ENCODE measurements at regions not wholly inside any gene's neighbourhood (a gene's known extent, or its start where the extent isn't known, plus 50 kb on each side); places are given as distances from the start of the nearest gene placed in this dataset.
"Not testable (repeated sequence)": the region's sequence is repeated elsewhere in the genome, so short reads cannot be mapped to it uniquely, and the experiment has no call there.

GRCh38 chr11:57057561-57057960 is 68.8 kb downstream of the OR5AK2 start:
- no peak overlapping the region for H2BK12ac ChIP-seq (ENCODE audit: low read length)
- H3K4me3 ChIP-seq (ENCODE audit: low read depth, low read length), result no peak overlapping the region
- no peaks in the 10 kb centered on the region for H3K79me1 ChIP-seq (ENCODE audit: low read length)
- H3K36me3 ChIP-seq (ENCODE audit: control insufficient read depth in 1 of 2, insufficient read depth in 2 of 2, low read length in 2 of 2), result no peaks in the 10 kb centered on the region
- H3K4me1 ChIP-seq (ENCODE audit: control insufficient read depth in 1 of 2, insufficient read depth in 2 of 2, low read length in 2 of 2), result no peaks in the 10 kb centered on the region
- H2AK5ac ChIP-seq (ENCODE audit: low read length), result no peak overlapping the region
- H3K18ac ChIP-seq (ENCODE audit: low read length), result no peak overlapping the region
- H3K79me2 ChIP-seq (ENCODE audit: control insufficient read depth, insufficient read depth, low read length, poor library complexity), result no peaks in the 10 kb centered on the region
- no peak overlapping the region for H3K9ac ChIP-seq (ENCODE audit: low read length)
- no peak overlapping the region for H2BK5ac ChIP-seq (ENCODE audit: low read depth, low read length, poor library complexity)
- no peak overlapping the region for H2BK120ac ChIP-seq (ENCODE audit: insufficient read depth, low read length, poor library complexity)
- no peak overlapping the region for H3K4me2 ChIP-seq (ENCODE audit: low read length)
- no peak overlapping the region for H3K23ac ChIP-seq (ENCODE audit: low read length)
- no peak overlapping the region for H4K91ac ChIP-seq (ENCODE audit: low read depth, low read length)
- H3K14ac ChIP-seq (ENCODE audit: low read length), result no peak overlapping the region
- no peak overlapping the region for H3K4ac ChIP-seq (ENCODE audit: low read depth, low read length)
- H4K12ac ChIP-seq (ENCODE audit: low read depth, low read length), result no peak overlapping the region
- no peak overlapping the region for H2AFZ ChIP-seq (ENCODE audit: insufficient read depth, low read length, poor library complexity)
- no peak overlapping the region for H3K27ac ChIP-seq (ENCODE audit: low read depth, low read length)
- no peak for DNase-seq
- H3K27me3 ChIP-seq (ENCODE audit: insufficient read depth, low read length), result no peaks in the 10 kb centered on the region
- no peaks in the 10 kb centered on the region for H3K9me3 ChIP-seq (ENCODE audit: insufficient read depth, low read depth, low read length)
- H4K8ac ChIP-seq (ENCODE audit: low read depth, low read length), result no peak overlapping the region

GRCh38 chr11:57062957-57063356 is 74.2 kb downstream of the OR5AK2 start:
- H3K4me2 ChIP-seq (ENCODE audit: low read length); H3K27ac ChIP-seq (ENCODE audit: low read depth, low read length); H3K4me3 ChIP-seq (ENCODE audit: low read depth, low read length); H2BK12ac ChIP-seq (ENCODE audit: low read length); H3K36me3 ChIP-seq (ENCODE audit: control insufficient read depth in 1 of 2, insufficient read depth in 2 of 2, low read length in 2 of 2); H3K9ac ChIP-seq (ENCODE audit: low read length); H3K18ac ChIP-seq (ENCODE audit: low read length); H2BK5ac ChIP-seq (ENCODE audit: low read depth, low read length, poor library complexity); H4K8ac ChIP-seq (ENCODE audit: low read depth, low read length); H3K27me3 ChIP-seq (ENCODE audit: insufficient read depth, low read length); H3K14ac ChIP-seq (ENCODE audit: low read length); DNase-seq; H2AK5ac ChIP-seq (ENCODE audit: low read length); H3K23ac ChIP-seq (ENCODE audit: low read length); H3K79me1 ChIP-seq (ENCODE audit: low read length); H4K91ac ChIP-seq (ENCODE audit: low read depth, low read length); H3K4me1 ChIP-seq (ENCODE audit: control insufficient read depth in 1 of 2, insufficient read depth in 2 of 2, low read length in 2 of 2); H3K79me2 ChIP-seq (ENCODE audit: control insufficient read depth, insufficient read depth, low read length, poor library complexity); H3K9me3 ChIP-seq (ENCODE audit: insufficient read depth, low read depth, low read length); H2BK120ac ChIP-seq (ENCODE audit: insufficient read depth, low read length, poor library complexity); H3K4ac ChIP-seq (ENCODE audit: low read depth, low read length); H4K12ac ChIP-seq (ENCODE audit: low read depth, low read length); H2AFZ ChIP-seq (ENCODE audit: insufficient read depth, low read length, poor library complexity): not testable (repeated sequence)
- no CpG with 5 or more reads among the region's 7 CpGs for WGBS (ENCODE audit: extremely low coverage, insufficient coverage, insufficient read length)

- no peak for DNase-seq
- Histone ChIP-seq H3K4me2 (ENCODE audit: low read length) (no peak overlapping the region), H3K9ac (ENCODE audit: low read length) (no peak overlapping the region), H3K79me1 (ENCODE audit: low read length) (no peaks in the 10 kb centered on the region), H2AFZ (ENCODE audit: insufficient read depth, low read length, poor library complexity) (no peak overlapping the region), H3K9me3 (ENCODE audit: insufficient read depth, low read depth, low read length) (no peaks in the 10 kb centered on the region), H3K18ac (ENCODE audit: low read length) (no peak overlapping the region), H3K79me2 (ENCODE audit: control insufficient read depth, insufficient read depth, low read length, poor library complexity) (no peaks in the 10 kb centered on the region), H3K4me3 (ENCODE audit: low read depth, low read length) (no peak overlapping the region), H2BK5ac (ENCODE audit: low read depth, low read length, poor library complexity) (no peak overlapping the region), H4K12ac (ENCODE audit: low read depth, low read length) (no peak overlapping the region), H3K14ac (ENCODE audit: low read length) (no peak overlapping the region), H3K36me3 (ENCODE audit: control insufficient read depth in 1 of 2, insufficient read depth in 2 of 2, low read length in 2 of 2) (no peaks in the 10 kb centered on the region), H2BK12ac (ENCODE audit: low read length) (no peak overlapping the region), H2AK5ac (ENCODE audit: low read length) (no peak overlapping the region), H2BK120ac (ENCODE audit: insufficient read depth, low read length, poor library complexity) (no peak overlapping the region), H3K27me3 (ENCODE audit: insufficient read depth, low read length) (no peaks in the 10 kb centered on the region), H3K4me1 (ENCODE audit: control insufficient read depth in 1 of 2, insufficient read depth in 2 of 2, low read length in 2 of 2) (no peaks in the 10 kb centered on the region), H3K4ac (ENCODE audit: low read depth, low read length) (no peak overlapping the region), H3K27ac (ENCODE audit: low read depth, low read length) (no peak overlapping the region), H4K8ac (ENCODE audit: low read depth, low read length) (no peak overlapping the region), H4K91ac (ENCODE audit: low read depth, low read length) (no peak overlapping the region), H3K23ac (ENCODE audit: low read length) (no peak overlapping the region)
- WGBS (ENCODE audit: extremely low coverage, insufficient coverage, insufficient read length), result no CpG with 5 or more reads among the region's 1 CpG
These were observed 81.2 kb downstream of the OR5AK2 start for GRCh38 chr11:57069942-57070341.

GRCh38 chr11:57071829-57072228 is 83.1 kb downstream of the OR5AK2 start:
- no peak overlapping the region for H2AFZ ChIP-seq (ENCODE audit: insufficient read depth, low read length, poor library complexity)
- no peaks in the 10 kb centered on the region for H3K36me3 ChIP-seq (ENCODE audit: control insufficient read depth in 1 of 2, insufficient read depth in 2 of 2, low read length in 2 of 2)
- no peak overlapping the region for H2BK12ac ChIP-seq (ENCODE audit: low read length)
- H3K4ac ChIP-seq (ENCODE audit: low read depth, low read length), result no peak overlapping the region
- H3K14ac ChIP-seq (ENCODE audit: low read length), result no peak overlapping the region
- H3K9me3 ChIP-seq (ENCODE audit: insufficient read depth, low read depth, low read length), result no peaks in the 10 kb centered on the region
- no peak overlapping the region for H4K12ac ChIP-seq (ENCODE audit: low read depth, low read length)
- no peak overlapping the region for H3K4me3 ChIP-seq (ENCODE audit: low read depth, low read length)
- H2BK120ac ChIP-seq (ENCODE audit: insufficient read depth, low read length, poor library complexity), result no peak overlapping the region
- H3K4me2 ChIP-seq (ENCODE audit: low read length), result no peak overlapping the region
- no peak overlapping the region for H3K18ac ChIP-seq (ENCODE audit: low read length)
- H3K27ac ChIP-seq (ENCODE audit: low read depth, low read length), result no peak overlapping the region
- no peaks in the 10 kb centered on the region for H3K4me1 ChIP-seq (ENCODE audit: control insufficient read depth in 1 of 2, insufficient read depth in 2 of 2, low read length in 2 of 2)
- H2BK5ac ChIP-seq (ENCODE audit: low read depth, low read length, poor library complexity), result no peak overlapping the region
- DNase-seq, result peak in 1 of 2 donors; percentile 7
- no peak overlapping the region for H4K8ac ChIP-seq (ENCODE audit: low read depth, low read length)
- H3K27me3 ChIP-seq (ENCODE audit: insufficient read depth, low read length), result no peaks in the 10 kb centered on the region
- H2AK5ac ChIP-seq (ENCODE audit: low read length), result no peak overlapping the region
- H3K79me2 ChIP-seq (ENCODE audit: control insufficient read depth, insufficient read depth, low read length, poor library complexity), result no peaks in the 10 kb centered on the region
- H3K9ac ChIP-seq (ENCODE audit: low read length), result no peak overlapping the region
- H3K23ac ChIP-seq (ENCODE audit: low read length), result no peak overlapping the region
- H4K91ac ChIP-seq (ENCODE audit: low read depth, low read length), result no peak overlapping the region
- H3K79me1 ChIP-seq (ENCODE audit: low read length), result no peaks in the 10 kb centered on the region

GRCh38 chr11:57072640-57073039 is 83.9 kb downstream of the OR5AK2 start:
- H3K4me3 ChIP-seq (ENCODE audit: low read depth, low read length), result no peak overlapping the region
- no peak overlapping the region for H3K4me2 ChIP-seq (ENCODE audit: low read length)
- H3K14ac ChIP-seq (ENCODE audit: low read length), result no peak overlapping the region
- H3K79me1 ChIP-seq (ENCODE audit: low read length), result no peaks in the 10 kb centered on the region
- no peak overlapping the region for H2AK5ac ChIP-seq (ENCODE audit: low read length)
- H2BK120ac ChIP-seq (ENCODE audit: insufficient read depth, low read length, poor library complexity), result no peak overlapping the region
- no peaks in the 10 kb centered on the region for H3K79me2 ChIP-seq (ENCODE audit: control insufficient read depth, insufficient read depth, low read length, poor library complexity)
- H3K27me3 ChIP-seq (ENCODE audit: insufficient read depth, low read length), result no peaks in the 10 kb centered on the region
- H4K12ac ChIP-seq (ENCODE audit: low read depth, low read length), result no peak overlapping the region
- H3K9ac ChIP-seq (ENCODE audit: low read length), result no peak overlapping the region
- no peak overlapping the region for H4K91ac ChIP-seq (ENCODE audit: low read depth, low read length)
- no peak overlapping the region for H3K18ac ChIP-seq (ENCODE audit: low read length)
- H3K4ac ChIP-seq (ENCODE audit: low read depth, low read length), result no peak overlapping the region
- H2BK5ac ChIP-seq (ENCODE audit: low read depth, low read length, poor library complexity), result no peak overlapping the region
- no peaks in the 10 kb centered on the region for H3K4me1 ChIP-seq (ENCODE audit: control insufficient read depth in 1 of 2, insufficient read depth in 2 of 2, low read length in 2 of 2)
- no peak overlapping the region for H4K8ac ChIP-seq (ENCODE audit: low read depth, low read length)
- no peaks in the 10 kb centered on the region for H3K36me3 ChIP-seq (ENCODE audit: control insufficient read depth in 1 of 2, insufficient read depth in 2 of 2, low read length in 2 of 2)
- DNase-seq, result peak; percentile 46 to 75
- H2BK12ac ChIP-seq (ENCODE audit: low read length), result no peak overlapping the region
- H3K27ac ChIP-seq (ENCODE audit: low read depth, low read length), result no peak overlapping the region
- H3K9me3 ChIP-seq (ENCODE audit: insufficient read depth, low read depth, low read length), result no peaks in the 10 kb centered on the region
- no peak overlapping the region for H2AFZ ChIP-seq (ENCODE audit: insufficient read depth, low read length, poor library complexity)
- H3K23ac ChIP-seq (ENCODE audit: low read length), result no peak overlapping the region

Measured in trophoblast cell (in vitro differentiated cells and primary cell).